Ovary (tissue), 7 donors: ENCODE measurements at regions not wholly inside any gene's neighbourhood (a gene's known extent, or its start where the extent isn't known, plus 50 kb on each side); places are given as distances from the start of the nearest gene placed in this dataset.
A peak's percentile ranks its signal among the peaks of the same experiment; 100 is the strongest.

Experiments used
- DNase-seq, 5 donors: peaks; one replicate each; pipeline ENCODE4 v3.0.0-alpha.2; 2019 to 2020
- H3K27ac ChIP-seq, 2 donors: fragments of 200-600 bp; one replicate each; pipeline versions ENCODE4 v1.5.1 to v1.8.0; 2019 to 2022
- H3K27me3 ChIP-seq: fragments of 200-600 bp; one replicate; pipeline ENCODE4 v1.8.0; 2022
- H3K36me3 ChIP-seq: fragments of 200-600 bp; sonication (generic); one replicate; pipeline ENCODE4 v1.5.1; 2019
- H3K4me1 ChIP-seq: one replicate; pipeline ENCODE4 v1.8.1; 2013; ENCODE audit warnings: mild to moderate bottlenecking, moderate library complexity; ENCODE audit not compliant: insufficient read depth
- H3K4me3 ChIP-seq: fragments of 200-600 bp; sonication (generic); one replicate; pipeline ENCODE4 v1.5.1; 2017
- H3K9me3 ChIP-seq, 2 donors: fragments of 200-600 bp in 1 of 2; sonication (generic) in 1 of 2; one replicate each; pipeline versions ENCODE4 v1.5.1 to v1.8.1; 2013 to 2019; ENCODE audit warnings: mild to moderate bottlenecking in 1 of 2, moderate library complexity in 1 of 2
- CTCF ChIP-seq, 3 donors: fragments of 450-650 bp in 2 of 3; fragments of 200-600 bp in 1 of 3; IDR thresholded peaks; one replicate each; pipeline versions ENCODE4 v1.5.1 to v1.8.0; 2016 to 2022; ENCODE audit warnings: antibody characterized with exemption in 3 of 3, mild to moderate bottlenecking in 1 of 3
- EP300 ChIP-seq: sonication (generic); formaldehyde crosslinking; IDR thresholded peaks from one replicate; pipeline ENCODE4 v1.6.1; 2017; ENCODE audit warnings: antibody characterized with exemption
- POLR2A ChIP-seq: fragments of 450-650 bp; IDR thresholded peaks from one replicate; pipeline ENCODE4 v1.6.1; 2017; ENCODE audit warnings: antibody characterized with exemption, mild to moderate bottlenecking, moderate library complexity
- WGBS, 3 donors: extraction: QIAGEN DNeasy Blood & Tissue Kit in 1 of 3; methylation state at CpG; one replicate each; pipeline versions ENCODE4 v1.1.5 to v1.1.7; 2013 to 2017; 5-methylcytosine and 5-hydroxymethylcytosine counted together
- intact Hi-C, 4 donors: fragments of 100-400 bp; cut with DNase I; formaldehyde crosslinking; loops; one replicate each; pipeline versions ENCODE4 v1.11.0 to v1.15.1; 2022 to 2023
- donor health status: DM: no; HTN: no; CAD: no; lungs with moderate emphysema.
- donor health status: DM: no; HTN: no; CAD: no.
- donor health status: Bipolar disorder and iron deficiency.
- donor health status: DM: no; HTN: no; CAD: no.
- donor health status: DM: yes; HTN: yes; CAD: no.

DNA sequence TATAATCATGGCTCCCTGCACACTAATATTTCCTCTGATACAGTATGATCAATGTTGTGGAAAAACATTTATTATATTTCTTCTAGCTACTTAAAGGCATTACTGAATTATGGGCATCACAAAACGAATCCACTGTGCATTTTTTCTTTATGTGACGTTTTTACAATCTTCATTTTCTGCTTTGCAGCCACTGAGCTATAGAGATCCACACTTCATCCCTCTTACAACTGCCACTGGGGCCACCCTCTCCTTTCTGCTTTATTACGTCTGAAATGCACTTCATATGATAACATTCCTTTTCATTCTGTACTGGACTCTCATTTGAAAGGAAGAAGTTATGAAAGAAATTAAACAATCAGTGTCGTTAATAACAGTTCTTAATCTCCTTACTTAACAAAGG lies 394.5 kb upstream of the HNRNPA3 start:
- H3K36me3 ChIP-seq, result no peaks in the 10 kb centered on the region
- WGBS, 3 donors, result 64 to 81% (median 66%) methylated on average over 4 of the region's 4 CpGs
- no peaks in the 10 kb centered on the region for H3K27me3 ChIP-seq
- H3K27ac ChIP-seq, result no peak overlapping the region
- TF ChIP-seq CTCF (IDR thresholded peaks at IDR 0.05) (no peak), EP300 (no peak), POLR2A (no peak)
- peaks cover 5% of the 10 kb centered on the region for H3K4me1 ChIP-seq
- H3K9me3 ChIP-seq, result no peaks in the 10 kb centered on the region
- no peak overlapping the region for H3K4me3 ChIP-seq
- intact Hi-C loops, result loop anchor here in 1 of 4 donors (10.0 kb wide), 3 partner anchors 163 to 693 kb away; partner anchors contain the start of genes HOXD8 and HOXD9
- no peak for DNase-seq

GRCh38 chr2:176818617-176819016 lies 394.0 kb upstream of the HNRNPA3 start:
- peak in 1 of 5 donors; percentile 14 for DNase-seq
- Histone ChIP-seq H3K4me1 (peaks cover 4% of the 10 kb centered on the region), H3K9me3 (no peaks in the 10 kb centered on the region), H3K4me3 (no peak overlapping the region), H3K36me3 (no peaks in the 10 kb centered on the region), H3K27me3 (no peaks in the 10 kb centered on the region), H3K27ac (no peak overlapping the region)
- WGBS, 3 donors, result 63 to 74% (median 69%) methylated on average over 7 of the region's 7 CpGs
- no peak for TF ChIP-seq EP300
- no peak for TF ChIP-seq POLR2A
- TF ChIP-seq CTCF (IDR thresholded peaks at IDR 0.05), result no peak
- intact Hi-C loops, result loop anchor here in 1 of 4 donors (10.0 kb wide), 3 partner anchors 164 to 694 kb away; partner anchors contain the start of genes HOXD8 and HOXD9

DNA sequence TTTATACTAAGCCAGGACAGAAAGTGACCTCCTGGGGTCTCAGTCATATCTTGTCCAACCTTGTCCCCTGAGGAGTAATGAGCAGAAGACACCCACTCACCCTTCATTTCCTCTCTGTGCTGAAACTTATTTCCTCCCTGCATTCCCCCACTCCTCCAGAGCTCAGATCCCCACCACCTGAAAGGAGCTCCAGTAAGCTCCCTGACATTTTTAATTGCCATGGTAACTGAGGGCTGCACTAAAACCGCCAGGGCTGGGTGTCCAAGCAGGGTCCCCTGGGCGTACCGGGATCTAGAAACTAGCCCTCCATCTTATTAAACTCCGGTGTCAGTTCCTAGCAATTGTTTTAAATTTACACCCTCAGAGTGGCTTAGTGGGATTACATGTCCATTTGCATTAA lies 393.3 kb upstream of the HNRNPA3 start:
- 92 to 94% (median 93%) methylated on average over 4 of the region's 4 CpGs for WGBS, 3 donors
- H3K27me3 ChIP-seq, result no peaks in the 10 kb centered on the region
- TF ChIP-seq EP300 (no peak), CTCF (IDR thresholded peaks at IDR 0.05) (no peak), POLR2A (no peak)
- intact Hi-C loops, result loop anchor here in 1 of 4 donors (10.0 kb wide), 3 partner anchors 165 to 695 kb away; partner anchors contain the start of genes HOXD8 and HOXD9
- H3K27ac ChIP-seq, result no peak overlapping the region
- DNase-seq, result no peak
- no peak overlapping the region for H3K4me3 ChIP-seq
- no peaks in the 10 kb centered on the region for H3K9me3 ChIP-seq
- peaks cover 1% of the 10 kb centered on the region for H3K4me1 ChIP-seq
- no peaks in the 10 kb centered on the region for H3K36me3 ChIP-seq

DNA sequence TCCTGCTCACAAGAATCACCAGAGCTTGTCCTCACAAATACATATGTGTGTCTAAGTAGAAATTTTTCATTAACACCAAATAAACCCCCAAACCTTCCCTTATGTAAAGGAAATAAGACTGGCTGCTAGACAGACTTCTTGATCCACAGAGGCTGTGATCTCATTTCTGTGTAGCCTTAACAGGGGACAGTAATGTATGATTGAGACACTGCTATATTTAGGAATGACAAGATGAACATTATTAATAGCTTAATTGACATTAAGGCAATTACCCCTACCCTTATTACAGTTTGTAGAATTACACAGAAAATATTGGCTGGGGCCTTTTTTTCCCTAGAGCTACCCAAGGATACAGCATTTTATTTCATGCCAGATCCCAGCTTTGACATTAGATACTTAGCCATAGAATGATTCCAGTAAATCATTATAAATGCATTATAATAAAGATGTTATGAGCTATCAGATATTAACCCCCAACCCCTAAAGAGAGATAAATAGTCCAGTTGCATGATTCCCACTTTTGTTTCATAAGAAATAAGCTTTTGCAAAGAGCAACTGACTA lies 392.1 kb upstream of the HNRNPA3 start:
- Histone ChIP-seq H3K4me3 (no peak overlapping the region), H3K27ac (no peak overlapping the region), H3K36me3 (no peaks in the 10 kb centered on the region), H3K27me3 (no peaks in the 10 kb centered on the region), H3K4me1 (no peaks in the 10 kb centered on the region), H3K9me3 (no peaks in the 10 kb centered on the region)
- intact Hi-C loops, result no loop called here
- TF ChIP-seq CTCF (IDR thresholded peaks at IDR 0.05) (no peak), POLR2A (no peak), EP300 (no peak)
- DNase-seq, result no peak
